ENCODE measurements at regions not wholly inside any gene's neighbourhood (a gene's known extent, or its start where the extent isn't known, plus 50 kb on each side); places are given as distances from the start of the nearest gene placed in this dataset.

- Histone ChIP-seq H3K36me3 (no peaks in the 10 kb centered on the region), H3K27me3 (no peaks in the 10 kb centered on the region), H3K4me1 (no peaks in the 10 kb centered on the region), H3K27ac (no peak overlapping the region), H3K4me3 (no peak overlapping the region), H3K9me3 (no peaks in the 10 kb centered on the region)
- 73 to 93% methylated on average over 1 of the region's 1 CpG for WGBS, 2 donors
- TF ChIP-seq EP300 (IDR thresholded peaks at IDR 0.05) (no peak), POLR2A (IDR thresholded peaks at IDR 0.05) (no peak)
- TF ChIP-seq, protein P1, sequence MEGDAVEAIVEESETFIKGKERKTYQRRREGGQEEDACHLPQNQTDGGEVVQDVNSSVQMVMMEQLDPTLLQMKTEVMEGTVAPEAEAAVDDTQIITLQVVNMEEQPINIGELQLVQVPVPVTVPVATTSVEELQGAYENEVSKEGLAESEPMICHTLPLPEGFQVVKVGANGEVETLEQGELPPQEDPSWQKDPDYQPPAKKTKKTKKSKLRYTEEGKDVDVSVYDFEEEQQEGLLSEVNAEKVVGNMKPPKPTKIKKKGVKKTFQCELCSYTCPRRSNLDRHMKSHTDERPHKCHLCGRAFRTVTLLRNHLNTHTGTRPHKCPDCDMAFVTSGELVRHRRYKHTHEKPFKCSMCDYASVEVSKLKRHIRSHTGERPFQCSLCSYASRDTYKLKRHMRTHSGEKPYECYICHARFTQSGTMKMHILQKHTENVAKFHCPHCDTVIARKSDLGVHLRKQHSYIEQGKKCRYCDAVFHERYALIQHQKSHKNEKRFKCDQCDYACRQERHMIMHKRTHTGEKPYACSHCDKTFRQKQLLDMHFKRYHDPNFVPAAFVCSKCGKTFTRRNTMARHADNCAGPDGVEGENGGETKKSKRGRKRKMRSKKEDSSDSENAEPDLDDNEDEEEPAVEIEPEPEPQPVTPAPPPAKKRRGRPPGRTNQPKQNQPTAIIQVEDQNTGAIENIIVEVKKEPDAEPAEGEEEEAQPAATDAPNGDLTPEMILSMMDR (IDR thresholded peaks at IDR 0.05) = no peak
- no peak for DNase-seq (ENCODE audit: low spot score in 2 of 2)
Measured at GRCh38 chr13:73225990-73226389, 167.2 kb downstream of the KLF5 start.

- H3K36me3 ChIP-seq = no peaks in the 10 kb centered on the region
- DNase-seq (ENCODE audit: low spot score in 2 of 2) = no peak
- H3K27me3 ChIP-seq = no peaks in the 10 kb centered on the region
- 38 to 57% methylated on average over 1 of the region's 1 CpG for WGBS, 2 donors
- H3K4me3 ChIP-seq = no peak overlapping the region
- no peak overlapping the region for H3K27ac ChIP-seq
- TF ChIP-seq POLR2A (IDR thresholded peaks at IDR 0.05) (no peak), EP300 (IDR thresholded peaks at IDR 0.05) (no peak)
- TF ChIP-seq, protein P1 (IDR thresholded peaks at IDR 0.05) = no peak
- no peaks in the 10 kb centered on the region for H3K4me1 ChIP-seq
- H3K9me3 ChIP-seq = no peaks in the 10 kb centered on the region
Measured at GRCh38 chr13:73224703-73225102, 165.9 kb downstream of the KLF5 start.

DNA sequence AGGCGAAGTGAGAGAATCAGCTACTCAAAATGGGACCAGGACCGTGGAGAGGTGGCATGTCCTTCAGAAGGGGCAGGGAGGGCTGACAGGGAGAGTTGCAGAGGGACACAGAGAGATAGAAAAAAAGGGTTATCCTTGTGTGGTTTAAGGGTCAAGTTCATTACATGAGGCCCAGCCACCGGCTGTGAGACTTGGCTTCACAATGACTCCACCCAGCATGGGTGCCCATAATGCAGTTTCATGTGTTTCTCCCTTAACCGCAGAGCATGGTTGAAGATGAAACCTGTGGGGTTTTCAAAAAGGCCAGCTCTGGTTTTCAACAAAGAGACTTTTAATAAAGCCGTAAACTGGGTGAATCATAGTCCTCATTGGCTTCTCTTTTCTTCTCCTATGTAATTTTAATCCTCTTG is 164.6 kb downstream of the KLF5 start:
- no peaks in the 10 kb centered on the region for H3K36me3 ChIP-seq
- no peak overlapping the region for H3K27ac ChIP-seq
- H3K4me3 ChIP-seq = no peak overlapping the region
- no peak for DNase-seq (ENCODE audit: low spot score in 2 of 2)
- H3K4me1 ChIP-seq = peaks cover 0 to under 1% (median 0%) of the 10 kb centered on the region in 4 donors
- no peak for TF ChIP-seq EP300 (IDR thresholded peaks at IDR 0.05)
- TF ChIP-seq, protein P1 (IDR thresholded peaks at IDR 0.05) = no peak
- TF ChIP-seq POLR2A (IDR thresholded peaks at IDR 0.05) = no peak
- H3K9me3 ChIP-seq = no peaks in the 10 kb centered on the region
- no peaks in the 10 kb centered on the region for H3K27me3 ChIP-seq
- WGBS, 2 donors = 70 to 84% methylated on average over 5 of the region's 5 CpGs

GRCh38 chr13:73222627-73223305 is 164.0 kb downstream of the KLF5 start:
- Histone ChIP-seq H3K4me1 (peaks cover 0 to 5% (median 0%) of the 10 kb centered on the region in 4 donors), H3K27me3 (no peaks in the 10 kb centered on the region), H3K27ac (no peak overlapping the region), H3K4me3 (no peak overlapping the region), H3K36me3 (no peaks in the 10 kb centered on the region), H3K9me3 (no peaks in the 10 kb centered on the region)
- TF ChIP-seq, protein P1 (IDR thresholded peaks at IDR 0.05) = no peak
- no peak for TF ChIP-seq POLR2A (IDR thresholded peaks at IDR 0.05)
- TF ChIP-seq EP300 (IDR thresholded peaks at IDR 0.05) = no peak
- 91 to 96% methylated on average over 6 of the region's 6 CpGs for WGBS, 2 donors
- DNase-seq (ENCODE audit: low spot score in 2 of 2) = no peak

GRCh38 chr13:73220966-73221720 is 162.3 kb downstream of the KLF5 start:
- Histone ChIP-seq H3K4me3 (no peak overlapping the region), H3K9me3 (no peaks in the 10 kb centered on the region), H3K4me1 (peaks cover 0 to 5% (median 0%) of the 10 kb centered on the region in 4 donors), H3K27ac (no peak overlapping the region), H3K27me3 (no peaks in the 10 kb centered on the region), H3K36me3 (no peaks in the 10 kb centered on the region)
- no peak for DNase-seq (ENCODE audit: low spot score in 2 of 2)
- 76% methylated on average over 8 of the region's 8 CpGs for WGBS, 2 donors
- TF ChIP-seq, protein P1 (IDR thresholded peaks at IDR 0.05) = no peak
- TF ChIP-seq POLR2A (IDR thresholded peaks at IDR 0.05) (no peak), EP300 (IDR thresholded peaks at IDR 0.05) (no peak)
